ENCODE measurements at regions not wholly inside any gene's neighbourhood (a gene's known extent, or its start where the extent isn't known, plus 50 kb on each side); places are given as distances from the start of the nearest gene placed in this dataset.

DNA sequence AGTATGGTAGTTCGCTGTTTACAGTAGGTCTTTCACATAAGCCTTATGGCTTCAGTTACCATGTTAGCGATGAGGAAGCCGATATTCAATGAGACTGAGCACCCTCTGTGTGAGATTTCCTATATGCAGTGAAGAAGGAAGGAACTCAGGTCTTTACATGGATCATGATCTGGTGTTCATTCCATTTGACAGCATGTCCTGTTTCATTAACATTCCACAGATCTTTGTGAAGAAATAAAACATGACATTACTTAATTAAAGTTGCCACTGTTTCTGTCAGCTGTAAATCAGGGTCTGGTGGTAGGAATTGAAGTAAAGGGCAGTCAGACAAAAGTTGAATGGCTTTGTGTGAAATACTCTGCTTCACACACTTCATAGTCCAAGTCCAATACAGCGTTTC, 768.6 kb downstream of the ZPLD1 start:
- TF ChIP-seq, protein P1, sequence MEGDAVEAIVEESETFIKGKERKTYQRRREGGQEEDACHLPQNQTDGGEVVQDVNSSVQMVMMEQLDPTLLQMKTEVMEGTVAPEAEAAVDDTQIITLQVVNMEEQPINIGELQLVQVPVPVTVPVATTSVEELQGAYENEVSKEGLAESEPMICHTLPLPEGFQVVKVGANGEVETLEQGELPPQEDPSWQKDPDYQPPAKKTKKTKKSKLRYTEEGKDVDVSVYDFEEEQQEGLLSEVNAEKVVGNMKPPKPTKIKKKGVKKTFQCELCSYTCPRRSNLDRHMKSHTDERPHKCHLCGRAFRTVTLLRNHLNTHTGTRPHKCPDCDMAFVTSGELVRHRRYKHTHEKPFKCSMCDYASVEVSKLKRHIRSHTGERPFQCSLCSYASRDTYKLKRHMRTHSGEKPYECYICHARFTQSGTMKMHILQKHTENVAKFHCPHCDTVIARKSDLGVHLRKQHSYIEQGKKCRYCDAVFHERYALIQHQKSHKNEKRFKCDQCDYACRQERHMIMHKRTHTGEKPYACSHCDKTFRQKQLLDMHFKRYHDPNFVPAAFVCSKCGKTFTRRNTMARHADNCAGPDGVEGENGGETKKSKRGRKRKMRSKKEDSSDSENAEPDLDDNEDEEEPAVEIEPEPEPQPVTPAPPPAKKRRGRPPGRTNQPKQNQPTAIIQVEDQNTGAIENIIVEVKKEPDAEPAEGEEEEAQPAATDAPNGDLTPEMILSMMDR (IDR thresholded peaks at IDR 0.05; ENCODE audit: insufficient read depth, low read length), result no peak
- TF ChIP-seq POLR2AphosphoS5 (IDR thresholded peaks at IDR 0.05; ENCODE audit: low read depth) (no peak), SPI1 (IDR thresholded peaks at IDR 0.05; ENCODE audit: borderline replicate concordance, low read depth) (no peak), GABPA (IDR thresholded peaks at IDR 0.05; ENCODE audit: low read depth) (no peak)
- TF ChIP-seq, protein P2, sequence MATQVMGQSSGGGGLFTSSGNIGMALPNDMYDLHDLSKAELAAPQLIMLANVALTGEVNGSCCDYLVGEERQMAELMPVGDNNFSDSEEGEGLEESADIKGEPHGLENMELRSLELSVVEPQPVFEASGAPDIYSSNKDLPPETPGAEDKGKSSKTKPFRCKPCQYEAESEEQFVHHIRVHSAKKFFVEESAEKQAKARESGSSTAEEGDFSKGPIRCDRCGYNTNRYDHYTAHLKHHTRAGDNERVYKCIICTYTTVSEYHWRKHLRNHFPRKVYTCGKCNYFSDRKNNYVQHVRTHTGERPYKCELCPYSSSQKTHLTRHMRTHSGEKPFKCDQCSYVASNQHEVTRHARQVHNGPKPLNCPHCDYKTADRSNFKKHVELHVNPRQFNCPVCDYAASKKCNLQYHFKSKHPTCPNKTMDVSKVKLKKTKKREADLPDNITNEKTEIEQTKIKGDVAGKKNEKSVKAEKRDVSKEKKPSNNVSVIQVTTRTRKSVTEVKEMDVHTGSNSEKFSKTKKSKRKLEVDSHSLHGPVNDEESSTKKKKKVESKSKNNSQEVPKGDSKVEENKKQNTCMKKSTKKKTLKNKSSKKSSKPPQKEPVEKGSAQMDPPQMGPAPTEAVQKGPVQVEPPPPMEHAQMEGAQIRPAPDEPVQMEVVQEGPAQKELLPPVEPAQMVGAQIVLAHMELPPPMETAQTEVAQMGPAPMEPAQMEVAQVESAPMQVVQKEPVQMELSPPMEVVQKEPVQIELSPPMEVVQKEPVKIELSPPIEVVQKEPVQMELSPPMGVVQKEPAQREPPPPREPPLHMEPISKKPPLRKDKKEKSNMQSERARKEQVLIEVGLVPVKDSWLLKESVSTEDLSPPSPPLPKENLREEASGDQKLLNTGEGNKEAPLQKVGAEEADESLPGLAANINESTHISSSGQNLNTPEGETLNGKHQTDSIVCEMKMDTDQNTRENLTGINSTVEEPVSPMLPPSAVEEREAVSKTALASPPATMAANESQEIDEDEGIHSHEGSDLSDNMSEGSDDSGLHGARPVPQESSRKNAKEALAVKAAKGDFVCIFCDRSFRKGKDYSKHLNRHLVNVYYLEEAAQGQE (IDR thresholded peaks at IDR 0.05; ENCODE audit: insufficient replicate concordance, low read depth), result no peak

All from HL-60 (cell line).